HG02759 (cell line): ENCODE measurements at regions not wholly inside any gene's neighbourhood (a gene's known extent, or its start where the extent isn't known, plus 50 kb on each side); places are given as distances from the start of the nearest gene placed in this dataset.
A peak's percentile ranks its signal among the peaks of the same experiment; 100 is the strongest.
"Not testable (repeated sequence)": the region's sequence is repeated elsewhere in the genome, so short reads cannot be mapped to it uniquely, and the experiment has no call there.

Source experiments
- ATAC-seq: cut with Tn5 transposase; IDR thresholded peaks from one replicate; pipeline ENCODE4 v1.9.1; 2021; ENCODE audit warnings: mild to moderate bottlenecking, moderate library complexity; ENCODE audit not compliant: unreplicated experiment

GRCh38 chrY:6315917-6316316, 69.9 kb downstream of the TSPY2 start:
- not testable (repeated sequence) for ATAC-seq

DNA sequence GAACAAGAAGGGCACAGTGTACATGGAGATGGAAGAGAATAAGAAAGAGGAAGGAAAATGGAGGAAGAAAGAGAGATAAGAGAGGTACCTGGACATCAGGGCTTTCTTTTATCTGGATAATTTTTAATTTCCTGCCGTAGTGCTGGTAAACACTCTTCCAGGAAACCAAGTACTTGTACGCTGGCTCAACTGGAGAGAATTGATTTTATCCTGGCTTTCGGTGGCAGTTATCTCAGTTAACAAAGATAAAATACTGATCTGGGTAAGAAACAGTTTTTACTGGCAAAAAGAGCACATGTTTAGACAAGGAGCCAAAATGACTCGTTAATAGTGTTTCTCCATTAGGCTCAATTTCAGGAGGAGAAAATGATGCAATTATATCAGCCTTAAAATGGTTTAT, 70.4 kb downstream of the TSPY2 start:
- ATAC-seq, result not testable (repeated sequence)

- not testable (repeated sequence) for ATAC-seq
Observed at GRCh38 chrY:6366433-6366832, 120.4 kb downstream of the TSPY2 start.

- not testable (repeated sequence) for ATAC-seq
Observed at GRCh38 chrY:6382390-6383165, 136.6 kb downstream of the TSPY2 start.

DNA sequence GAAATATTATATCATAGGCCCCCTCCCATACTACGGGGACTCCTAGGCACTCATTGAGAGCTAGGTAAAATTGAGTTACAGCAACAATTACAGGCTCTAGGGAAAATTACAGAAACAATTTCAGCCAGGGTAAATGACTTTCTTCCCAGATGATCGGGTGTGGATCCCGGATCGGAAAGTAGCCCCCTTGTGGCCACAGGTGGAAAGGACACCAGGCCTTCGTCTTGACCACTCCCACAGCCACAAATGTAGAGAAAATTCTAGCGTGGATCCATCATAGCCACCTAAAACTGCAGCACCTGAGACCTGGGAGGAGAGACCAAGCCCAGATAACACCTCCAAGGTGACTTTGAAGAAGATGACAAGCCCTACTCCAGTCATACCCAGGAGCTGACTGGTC, 142.6 kb downstream of the TSPY2 start:
- not testable (repeated sequence) for ATAC-seq

DNA sequence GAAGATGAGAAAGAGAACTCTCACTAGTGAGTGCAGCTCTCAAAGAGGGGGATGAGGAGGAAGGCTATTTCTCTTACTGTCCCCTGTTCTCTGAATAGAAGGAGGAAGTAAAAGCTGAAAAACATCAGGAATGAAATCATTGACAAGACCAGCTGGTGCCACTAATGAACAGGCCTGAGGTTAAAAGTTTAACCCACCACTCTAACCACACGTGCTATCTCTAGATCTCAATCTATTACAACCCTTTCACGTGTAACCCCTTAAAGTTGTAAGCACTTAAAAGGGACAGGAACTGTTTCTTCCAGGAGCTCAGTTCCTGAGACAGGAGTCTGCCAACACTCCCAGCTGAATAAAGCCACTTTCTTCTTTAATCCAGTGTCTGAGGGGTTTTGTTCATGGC, 143.5 kb downstream of the TSPY2 start:
- ATAC-seq, result peak; percentile 81

GRCh38 chrY:6392200-6392599, 146.2 kb downstream of the TSPY2 start:
- ATAC-seq, result not testable (repeated sequence)

- not testable (repeated sequence) for ATAC-seq
Observed at GRCh38 chrY:6393242-6393641, 147.2 kb downstream of the TSPY2 start.

DNA sequence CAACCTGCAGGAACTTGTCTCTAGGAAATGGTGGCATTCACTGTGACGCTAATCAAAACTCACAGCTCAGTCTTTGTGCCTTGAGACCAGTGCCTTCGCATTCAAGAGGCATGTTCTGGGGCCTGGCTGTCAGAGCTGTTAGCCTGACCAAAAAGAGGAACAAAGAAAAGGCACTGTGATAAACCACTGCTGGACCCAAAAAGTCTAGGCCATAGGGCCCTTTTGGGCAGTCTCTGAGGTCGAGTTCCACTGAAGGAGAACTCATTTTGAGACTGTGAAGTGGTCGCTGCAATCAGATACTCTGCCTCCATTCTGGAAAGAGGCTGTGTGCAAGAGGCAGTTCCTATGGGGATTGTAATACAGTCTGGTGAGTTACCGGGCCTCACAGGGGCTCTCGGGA, 149.0 kb downstream of the TSPY2 start:
- ATAC-seq, result not testable (repeated sequence)

GRCh38 chrY:6401871-6402270, 155.8 kb downstream of the TSPY2 start:
- ATAC-seq, result not testable (repeated sequence)

- not testable (repeated sequence) for ATAC-seq
Observed at GRCh38 chrY:6406827-6407226, 160.8 kb downstream of the TSPY2 start.

DNA sequence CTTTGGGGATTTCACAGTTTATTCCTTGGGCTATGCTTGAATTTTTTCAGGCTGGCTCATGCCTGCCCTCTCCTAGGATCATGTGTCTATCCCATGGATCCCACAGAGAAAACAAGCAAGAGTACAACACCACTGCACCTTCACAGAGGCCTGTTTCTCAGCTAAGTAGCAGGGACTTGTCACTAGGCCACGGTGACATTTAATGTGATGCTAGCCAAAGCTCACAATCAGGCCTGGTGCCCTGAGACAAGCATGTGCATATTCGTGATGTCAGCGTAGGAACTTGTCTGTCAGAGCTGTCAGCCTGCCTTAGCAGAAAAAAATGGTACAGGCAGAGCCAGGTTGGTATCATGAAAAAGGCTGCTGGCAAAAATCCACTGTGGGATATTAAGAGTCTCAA, 173.1 kb downstream of the TSPY2 start:
- ATAC-seq, result not testable (repeated sequence)

GRCh38 chrY:6426701-6427100, 180.7 kb downstream of the TSPY2 start:
- not testable (repeated sequence) for ATAC-seq

DNA sequence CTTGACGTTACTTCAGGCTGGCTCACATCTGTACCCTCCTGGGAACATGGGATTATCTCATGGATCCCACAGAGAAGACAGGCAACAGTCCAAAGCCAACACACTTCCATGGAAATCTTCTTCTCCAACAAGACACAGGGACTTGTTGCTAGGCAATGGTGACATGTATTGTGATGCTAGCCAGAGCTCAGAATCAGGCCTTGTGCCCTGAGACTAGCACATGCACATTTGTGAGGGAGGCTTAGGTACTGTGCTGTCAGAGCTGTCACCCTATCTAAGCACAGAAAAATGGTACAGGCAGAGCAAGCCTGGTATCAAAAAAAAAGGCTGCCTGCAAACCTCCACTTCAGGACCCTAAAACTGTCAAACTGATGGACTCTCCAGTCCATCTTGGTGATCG, 199.5 kb downstream of the TSPY2 start:
- not testable (repeated sequence) for ATAC-seq

- ATAC-seq, result not testable (repeated sequence)
Observed at GRCh38 chrY:6447408-6447807, 201.4 kb downstream of the TSPY2 start.

- ATAC-seq, result not testable (repeated sequence)
Observed at GRCh38 chrY:6468358-6468757, 222.3 kb downstream of the TSPY2 start.

GRCh38 chrY:6471848-6472247, 225.8 kb downstream of the TSPY2 start:
- ATAC-seq, result not testable (repeated sequence)

GRCh38 chrY:6495456-6495855, 249.4 kb downstream of the TSPY2 start:
- not testable (repeated sequence) for ATAC-seq

GRCh38 chrY:6508842-6509241, 262.8 kb downstream of the TSPY2 start:
- not testable (repeated sequence) for ATAC-seq

DNA sequence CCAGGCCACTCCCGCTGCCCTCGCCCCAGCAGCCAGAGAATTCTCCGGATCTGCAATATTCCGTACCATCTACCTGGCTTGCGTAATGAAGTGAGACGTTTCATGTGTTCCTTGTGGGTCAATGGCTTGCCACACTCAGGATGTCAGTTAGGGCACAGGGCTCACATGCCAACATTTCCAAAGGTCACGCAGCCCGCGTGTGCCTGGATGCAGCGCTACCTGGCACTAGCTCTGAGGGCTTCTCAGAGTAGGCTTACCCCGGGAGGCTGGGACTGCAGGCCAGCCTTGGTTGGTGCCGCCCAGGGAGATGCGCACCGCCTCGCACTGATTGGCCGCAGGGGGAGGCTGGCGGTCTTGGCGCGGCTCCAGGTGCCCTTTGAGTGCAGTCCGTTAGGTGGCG, 274.0 kb downstream of the TSPY2 start:
- not testable (repeated sequence) for ATAC-seq

- not testable (repeated sequence) for ATAC-seq
Observed at GRCh38 chrY:6544076-6544756, 298.2 kb downstream of the TSPY2 start.

GRCh38 chrY:6544757-6545083, 298.7 kb downstream of the TSPY2 start:
- not testable (repeated sequence) for ATAC-seq
